ENCODE measurements at regions not wholly inside any gene's neighbourhood (a gene's known extent, or its start where the extent isn't known, plus 50 kb on each side); places are given as distances from the start of the nearest gene placed in this dataset.

GRCh38 chr5:107773479-107773878 is 102.7 kb upstream of the EFNA5 start:
- no TSS peak for BruUV-seq (replicated peaks)
- Histone ChIP-seq H3K4me2 (ENCODE audit: control insufficient read depth, insufficient read depth) (no peak overlapping the region), H3K36me3 (ENCODE audit: control insufficient read depth in 2 of 2, insufficient read depth in 2 of 2, low read length in 1 of 2) (no peaks in the 10 kb centered on the region), H3K27ac (ENCODE audit: control insufficient read depth, insufficient read depth) (no peak overlapping the region), H2AFZ (ENCODE audit: control insufficient read depth, low read depth, low read length) (no peak overlapping the region), H3K9ac (ENCODE audit: control insufficient read depth, insufficient read depth, low read length) (no peak overlapping the region), H3K9me3 (replicated peaks; ENCODE audit: control insufficient read depth, insufficient read depth, low read length) (no peaks in the 10 kb centered on the region), H3K79me2 (ENCODE audit: control insufficient read depth, insufficient read depth, low read length) (no peaks in the 10 kb centered on the region), H3K4me1 (ENCODE audit: control insufficient read depth, insufficient read depth, low read length) (no peaks in the 10 kb centered on the region), H4K20me1 (ENCODE audit: control insufficient read depth, insufficient read depth) (no peaks in the 10 kb centered on the region), H3K27me3 (replicated peaks in 1 of 2; ENCODE audit: control insufficient read depth in 2 of 2, insufficient read depth in 2 of 2, low read length in 1 of 2) (no peaks in the 10 kb centered on the region), H3K4me3 (no peak overlapping the region)
- DNase-seq (ENCODE audit: low read depth, low spot score) (no peak), FAIRE-seq (no peak), ATAC-seq (no peak)
- WGBS (ENCODE audit: insufficient coverage, insufficient replicate concordance, low lambda C conversion rate, missing lambda C conversion rate) = 9% methylated on average over 1 of the region's 1 CpG
- ChIA-PET CTCF (interaction anchor here (0.7 to 1.0 kb wide), 2 partner anchors 9 to 11 kb away, joined by 3 read pairs; no protein-coding TSS in a partner anchor), SMC1A (ENCODE audit: uncharacterized antibody, unreplicated experiment) (interaction anchor here (0.7 to 1.8 kb wide), 4 partner anchors 9 to 37 kb away, joined by 3 to 5 read pairs (median 4); no protein-coding TSS in a partner anchor), RAD21 (ENCODE audit: unreplicated experiment) (interaction anchor here (0.9 kb wide), 1 partner anchor 175 kb away, joined by 3 read pairs; no protein-coding TSS in a partner anchor), POLR2A (no interaction called here)
- in situ Hi-C loops (cut with MboI) (no loop called here), intact Hi-C loops (cut with micrococcal nuclease; ENCODE audit: unreplicated experiment) (no loop called here)
- TF ChIP-seq IRF4 (IDR thresholded peaks at IDR 0.05; ENCODE audit: low read depth, low read length) = no peak
- TF ChIP-seq ZBTB40 (IDR thresholded peaks at IDR 0.05; ENCODE audit: borderline replicate concordance) = no peak
- TF ChIP-seq, protein P1, sequence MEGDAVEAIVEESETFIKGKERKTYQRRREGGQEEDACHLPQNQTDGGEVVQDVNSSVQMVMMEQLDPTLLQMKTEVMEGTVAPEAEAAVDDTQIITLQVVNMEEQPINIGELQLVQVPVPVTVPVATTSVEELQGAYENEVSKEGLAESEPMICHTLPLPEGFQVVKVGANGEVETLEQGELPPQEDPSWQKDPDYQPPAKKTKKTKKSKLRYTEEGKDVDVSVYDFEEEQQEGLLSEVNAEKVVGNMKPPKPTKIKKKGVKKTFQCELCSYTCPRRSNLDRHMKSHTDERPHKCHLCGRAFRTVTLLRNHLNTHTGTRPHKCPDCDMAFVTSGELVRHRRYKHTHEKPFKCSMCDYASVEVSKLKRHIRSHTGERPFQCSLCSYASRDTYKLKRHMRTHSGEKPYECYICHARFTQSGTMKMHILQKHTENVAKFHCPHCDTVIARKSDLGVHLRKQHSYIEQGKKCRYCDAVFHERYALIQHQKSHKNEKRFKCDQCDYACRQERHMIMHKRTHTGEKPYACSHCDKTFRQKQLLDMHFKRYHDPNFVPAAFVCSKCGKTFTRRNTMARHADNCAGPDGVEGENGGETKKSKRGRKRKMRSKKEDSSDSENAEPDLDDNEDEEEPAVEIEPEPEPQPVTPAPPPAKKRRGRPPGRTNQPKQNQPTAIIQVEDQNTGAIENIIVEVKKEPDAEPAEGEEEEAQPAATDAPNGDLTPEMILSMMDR (IDR thresholded peaks at IDR 0.05 in 2 of 3, conservative IDR thresholded peaks at IDR 0.05 in 1 of 3; ENCODE audit: control insufficient read depth in 2 of 3, extremely low read depth in 1 of 3, insufficient read depth in 1 of 3, low read depth in 3 of 3, low read length in 3 of 3) = no peak
- no peak for TF ChIP-seq ZNF592 (IDR thresholded peaks at IDR 0.05)
- no peak for TF ChIP-seq CHD2 (IDR thresholded peaks at IDR 0.05; ENCODE audit: borderline replicate concordance, low read depth, low read length)
- TF ChIP-seq SMC3 (IDR thresholded peaks at IDR 0.05; ENCODE audit: borderline replicate concordance, low read length) = no peak
- no peak for TF ChIP-seq WRNIP1 (IDR thresholded peaks at IDR 0.05; ENCODE audit: borderline replicate concordance, low read depth, low read length)
- no peak for TF ChIP-seq ETV6 (conservative IDR thresholded peaks at IDR 0.05 in 1 of 2, IDR thresholded peaks at IDR 0.05 in 1 of 2; ENCODE audit: borderline replicate concordance in 1 of 2, low read depth in 1 of 2)
- TF ChIP-seq POLR2AphosphoS5 (IDR thresholded peaks at IDR 0.05; ENCODE audit: low read length) = no peak
- no peak for TF ChIP-seq STAT1 (conservative IDR thresholded peaks at IDR 0.05)
- no peak for TF ChIP-seq MAX (IDR thresholded peaks at IDR 0.05; ENCODE audit: low read depth, low read length)
- no peak for TF ChIP-seq NFIC (IDR thresholded peaks at IDR 0.05; ENCODE audit: low read depth, low read length)
- TF ChIP-seq CHD1 (IDR thresholded peaks at IDR 0.05; ENCODE audit: low read depth, low read length) = no peak
- TF ChIP-seq HDAC2 (IDR thresholded peaks at IDR 0.05) = no peak

Data from GM12878 (cell line).